ENCODE measurements at regions not wholly inside any gene's neighbourhood (a gene's known extent, or its start where the extent isn't known, plus 50 kb on each side); places are given as distances from the start of the nearest gene placed in this dataset.

DNA sequence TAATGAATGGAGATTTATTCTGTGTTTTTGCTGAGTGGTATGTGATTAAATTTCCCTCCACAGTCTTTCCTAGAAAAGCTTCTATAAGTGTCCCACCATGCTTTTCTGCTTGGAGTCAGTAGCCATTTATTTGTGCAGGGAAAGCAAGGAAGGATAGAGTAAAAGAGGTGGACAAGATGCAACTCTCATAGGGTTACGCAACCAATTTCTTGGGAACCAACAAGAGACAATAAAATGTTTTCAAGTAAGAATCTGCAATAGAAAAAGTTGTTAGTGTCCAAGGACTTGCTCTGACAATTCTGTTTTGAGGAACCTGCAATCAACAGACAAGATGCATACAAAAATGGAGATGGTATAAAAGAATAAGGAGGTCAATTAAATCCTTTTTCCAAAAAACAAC is 153.8 kb upstream of the MITF start:
- Histone ChIP-seq H3K4me1 (ENCODE audit: insufficient read depth, low read length) (no peaks in the 10 kb centered on the region), H3K36me3 (ENCODE audit: insufficient read depth, low read length) (no peaks in the 10 kb centered on the region), H3K9me3 (ENCODE audit: low read depth, low read length) (no peaks in the 10 kb centered on the region), H4K20me1 (ENCODE audit: insufficient read depth, low read length) (no peaks in the 10 kb centered on the region), H3K4me2 (ENCODE audit: insufficient read depth, low read length) (no peak overlapping the region), H3K27ac (ENCODE audit: low read depth, low read length) (no peak overlapping the region), H3K27me3 (ENCODE audit: insufficient read depth, low read length) (no peaks in the 10 kb centered on the region), H3K4me3 (ENCODE audit: insufficient read depth, low read length) (no peak overlapping the region), H2AFZ (ENCODE audit: low read length) (no peak overlapping the region), H3K79me2 (ENCODE audit: insufficient read depth, low read length) (no peaks in the 10 kb centered on the region)
- DNase-seq (ENCODE audit: insufficient read length, low spot score, missing footprints), result no peak
- TF ChIP-seq, protein P1, sequence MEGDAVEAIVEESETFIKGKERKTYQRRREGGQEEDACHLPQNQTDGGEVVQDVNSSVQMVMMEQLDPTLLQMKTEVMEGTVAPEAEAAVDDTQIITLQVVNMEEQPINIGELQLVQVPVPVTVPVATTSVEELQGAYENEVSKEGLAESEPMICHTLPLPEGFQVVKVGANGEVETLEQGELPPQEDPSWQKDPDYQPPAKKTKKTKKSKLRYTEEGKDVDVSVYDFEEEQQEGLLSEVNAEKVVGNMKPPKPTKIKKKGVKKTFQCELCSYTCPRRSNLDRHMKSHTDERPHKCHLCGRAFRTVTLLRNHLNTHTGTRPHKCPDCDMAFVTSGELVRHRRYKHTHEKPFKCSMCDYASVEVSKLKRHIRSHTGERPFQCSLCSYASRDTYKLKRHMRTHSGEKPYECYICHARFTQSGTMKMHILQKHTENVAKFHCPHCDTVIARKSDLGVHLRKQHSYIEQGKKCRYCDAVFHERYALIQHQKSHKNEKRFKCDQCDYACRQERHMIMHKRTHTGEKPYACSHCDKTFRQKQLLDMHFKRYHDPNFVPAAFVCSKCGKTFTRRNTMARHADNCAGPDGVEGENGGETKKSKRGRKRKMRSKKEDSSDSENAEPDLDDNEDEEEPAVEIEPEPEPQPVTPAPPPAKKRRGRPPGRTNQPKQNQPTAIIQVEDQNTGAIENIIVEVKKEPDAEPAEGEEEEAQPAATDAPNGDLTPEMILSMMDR (IDR thresholded peaks at IDR 0.05; ENCODE audit: extremely low read depth, low read depth, low read length), result no peak

DNA sequence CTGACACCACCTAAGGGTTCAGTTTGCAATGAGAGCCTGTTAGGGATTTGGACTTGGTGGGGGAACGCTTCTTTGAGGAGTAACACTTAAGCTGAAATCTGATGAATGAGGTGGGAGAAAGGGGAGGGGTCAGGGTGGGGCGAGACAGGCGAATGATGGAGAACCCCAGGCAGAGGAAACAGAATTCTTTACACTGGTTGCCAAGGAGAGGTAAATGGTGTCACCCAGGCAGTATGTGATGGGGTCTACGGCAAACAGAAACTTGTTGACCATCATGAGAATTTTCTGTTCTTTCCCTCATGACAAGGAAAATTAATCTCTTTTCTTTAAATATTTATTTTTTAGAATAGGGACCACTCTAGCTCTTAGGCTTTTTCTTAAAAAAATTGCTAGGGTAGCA is 157.2 kb upstream of the MITF start:
- Histone ChIP-seq H3K4me3 (ENCODE audit: insufficient read depth, low read length) (no peak overlapping the region), H3K36me3 (ENCODE audit: insufficient read depth, low read length) (no peaks in the 10 kb centered on the region), H3K9me3 (ENCODE audit: low read depth, low read length) (no peaks in the 10 kb centered on the region), H2AFZ (ENCODE audit: low read length) (no peak overlapping the region), H3K27me3 (ENCODE audit: insufficient read depth, low read length) (no peaks in the 10 kb centered on the region), H3K4me2 (ENCODE audit: insufficient read depth, low read length) (no peak overlapping the region), H3K79me2 (ENCODE audit: insufficient read depth, low read length) (no peaks in the 10 kb centered on the region), H3K4me1 (ENCODE audit: insufficient read depth, low read length) (no peaks in the 10 kb centered on the region), H4K20me1 (ENCODE audit: insufficient read depth, low read length) (no peaks in the 10 kb centered on the region), H3K27ac (ENCODE audit: low read depth, low read length) (no peak overlapping the region)
- no peak for DNase-seq (ENCODE audit: insufficient read length, low spot score, missing footprints)
- TF ChIP-seq, protein P1 (IDR thresholded peaks at IDR 0.05; ENCODE audit: extremely low read depth, low read depth, low read length), result no peak

DNA sequence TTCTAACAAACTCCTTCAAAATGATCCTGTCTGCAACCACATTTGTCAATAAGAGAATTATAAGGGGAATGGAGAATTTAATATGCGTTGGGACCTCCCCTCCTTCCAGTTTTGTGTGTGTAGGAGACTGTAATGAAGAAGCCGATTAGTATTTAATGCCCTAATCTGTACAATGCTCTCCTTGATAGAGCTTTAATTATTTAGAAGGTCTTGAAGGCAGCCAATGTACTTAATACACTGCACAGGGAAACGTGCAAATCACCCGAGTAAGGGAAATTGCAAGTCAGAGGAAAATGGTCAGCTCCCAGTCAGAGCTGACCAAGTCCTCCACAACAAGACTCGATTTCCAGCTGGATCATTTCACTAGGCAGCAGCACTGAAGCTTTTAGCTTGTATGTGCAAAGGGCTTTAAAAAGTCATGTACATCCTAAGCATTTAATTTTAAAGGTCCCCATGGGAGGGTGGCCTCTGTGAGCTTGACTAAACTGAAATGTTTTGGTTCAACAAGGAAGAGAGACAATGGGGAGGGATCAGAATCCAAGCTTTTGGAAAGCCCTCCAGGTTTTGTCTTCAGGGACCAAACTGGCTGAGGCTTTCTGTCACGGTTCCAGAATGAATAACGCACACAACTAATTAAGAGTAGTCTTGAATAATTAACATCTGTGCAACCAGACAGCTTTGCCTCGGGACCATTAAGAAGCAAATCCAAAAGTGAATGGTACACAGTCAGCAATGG is 159.8 kb upstream of the MITF start:
- H4K20me1 ChIP-seq (ENCODE audit: insufficient read depth, low read length), result no peaks in the 10 kb centered on the region
- H3K4me1 ChIP-seq (ENCODE audit: insufficient read depth, low read length), result no peaks in the 10 kb centered on the region
- H3K79me2 ChIP-seq (ENCODE audit: insufficient read depth, low read length), result no peaks in the 10 kb centered on the region
- no peak overlapping the region for H3K27ac ChIP-seq (ENCODE audit: low read depth, low read length)
- TF ChIP-seq, protein P1 (IDR thresholded peaks at IDR 0.05; ENCODE audit: extremely low read depth, low read depth, low read length), result no peak
- no peak overlapping the region for H2AFZ ChIP-seq (ENCODE audit: low read length)
- no peaks in the 10 kb centered on the region for H3K36me3 ChIP-seq (ENCODE audit: insufficient read depth, low read length)
- H3K4me2 ChIP-seq (ENCODE audit: insufficient read depth, low read length), result no peak overlapping the region
- no peaks in the 10 kb centered on the region for H3K27me3 ChIP-seq (ENCODE audit: insufficient read depth, low read length)
- DNase-seq (ENCODE audit: insufficient read length, low spot score, missing footprints), result peak; percentile 37
- H3K4me3 ChIP-seq (ENCODE audit: insufficient read depth, low read length), result no peak overlapping the region
- no peaks in the 10 kb centered on the region for H3K9me3 ChIP-seq (ENCODE audit: low read depth, low read length)

DNA sequence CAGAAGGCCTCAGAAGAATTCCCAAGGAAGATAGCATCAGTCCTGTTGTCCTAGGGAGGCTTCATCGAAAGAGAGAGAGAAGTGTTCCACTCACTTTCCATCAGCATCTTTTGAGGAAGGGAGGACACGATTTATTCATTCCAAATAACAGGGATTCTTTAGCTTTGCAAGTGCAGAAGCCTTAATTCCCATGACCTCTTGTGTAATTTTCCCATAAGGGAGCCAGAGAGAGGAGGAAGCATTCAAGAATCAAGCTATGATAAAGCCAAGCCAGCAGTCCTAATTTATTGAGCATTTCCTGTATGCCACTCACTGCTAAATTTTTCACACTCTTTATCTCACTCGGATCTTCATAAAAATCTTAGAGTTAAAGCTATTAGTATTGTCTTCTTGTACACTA is 169.7 kb upstream of the MITF start:
- H3K4me2 ChIP-seq (ENCODE audit: insufficient read depth, low read length), result no peak overlapping the region

More for the DNA sequence above, 169.7 kb upstream of the MITF start:
- Histone ChIP-seq H4K20me1 (ENCODE audit: insufficient read depth, low read length) (no peaks in the 10 kb centered on the region), H2AFZ (ENCODE audit: low read length) (no peak overlapping the region), H3K4me3 (ENCODE audit: insufficient read depth, low read length) (no peak overlapping the region), H3K9me3 (ENCODE audit: low read depth, low read length) (no peaks in the 10 kb centered on the region), H3K27me3 (ENCODE audit: insufficient read depth, low read length) (no peaks in the 10 kb centered on the region), H3K79me2 (ENCODE audit: insufficient read depth, low read length) (no peaks in the 10 kb centered on the region), H3K36me3 (ENCODE audit: insufficient read depth, low read length) (no peaks in the 10 kb centered on the region), H3K27ac (ENCODE audit: low read depth, low read length) (no peak overlapping the region), H3K4me1 (ENCODE audit: insufficient read depth, low read length) (no peaks in the 10 kb centered on the region)
- DNase-seq (ENCODE audit: insufficient read length, low spot score, missing footprints), result no peak
- TF ChIP-seq, protein P1 (IDR thresholded peaks at IDR 0.05; ENCODE audit: extremely low read depth, low read depth, low read length), result no peak

Measured in osteoblast (primary cell).